ENCODE measurements at regions not wholly inside any gene's neighbourhood (a gene's known extent, or its start where the extent isn't known, plus 50 kb on each side); places are given as distances from the start of the nearest gene placed in this dataset.
"Not testable (repeated sequence)": the region's sequence is repeated elsewhere in the genome, so short reads cannot be mapped to it uniquely, and the experiment has no call there.

DNA sequence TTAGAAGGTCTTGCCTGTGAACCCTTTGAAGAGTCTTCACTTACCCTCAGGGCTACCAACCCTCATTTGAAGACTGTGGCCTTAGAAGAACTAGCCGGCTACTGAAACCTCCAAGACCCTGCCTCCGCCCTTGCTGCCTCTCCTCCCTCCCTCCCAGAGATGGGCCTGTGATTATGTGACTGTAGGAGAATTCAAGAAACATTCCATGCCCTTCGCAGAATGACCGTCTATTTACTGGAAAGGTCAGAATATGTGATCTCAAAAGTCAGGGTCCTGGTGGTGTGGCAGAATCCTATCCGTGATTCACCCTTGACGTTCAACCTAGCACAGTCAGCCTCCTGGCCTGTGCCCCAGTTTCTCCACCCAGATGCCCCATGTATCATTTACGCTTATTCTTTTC is 109.6 kb downstream of the CTNND1 start:
- DNase-seq, result no peak

DNA sequence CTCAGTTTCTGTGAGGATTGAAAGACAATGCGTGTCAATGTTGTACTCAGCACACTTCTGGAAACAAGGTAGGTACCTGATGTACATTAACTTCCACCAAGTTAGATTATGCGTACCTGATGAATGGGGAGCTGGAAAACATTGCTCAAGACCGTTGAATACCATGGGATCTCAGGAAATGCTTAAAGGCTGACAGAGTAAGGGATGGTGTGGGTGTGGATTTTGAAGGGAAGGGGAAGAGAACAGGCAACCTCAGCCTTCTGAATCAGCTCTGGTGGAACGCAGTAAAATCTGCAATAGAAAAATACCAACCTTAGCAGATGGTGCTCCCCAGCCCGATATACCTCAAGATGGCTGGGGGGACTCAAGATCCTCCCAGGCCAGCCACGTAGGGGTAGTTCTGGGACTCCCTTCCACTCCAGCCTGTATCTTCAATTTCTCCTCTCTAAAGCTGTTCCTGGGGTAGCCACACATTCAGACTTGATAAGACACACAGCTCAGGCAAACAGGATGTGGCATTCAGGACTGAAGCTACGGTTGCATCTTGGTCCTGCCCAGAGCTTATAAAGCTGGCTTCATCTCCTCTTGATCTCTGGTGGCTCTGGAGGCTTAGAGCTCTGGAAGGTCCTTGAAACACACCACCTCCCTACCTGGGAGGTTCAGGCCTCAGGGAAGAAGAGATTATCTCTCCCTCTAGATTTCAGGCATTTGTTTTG is 111.8 kb downstream of the CTNND1 start:
- DNase-seq, result no peak

DNA sequence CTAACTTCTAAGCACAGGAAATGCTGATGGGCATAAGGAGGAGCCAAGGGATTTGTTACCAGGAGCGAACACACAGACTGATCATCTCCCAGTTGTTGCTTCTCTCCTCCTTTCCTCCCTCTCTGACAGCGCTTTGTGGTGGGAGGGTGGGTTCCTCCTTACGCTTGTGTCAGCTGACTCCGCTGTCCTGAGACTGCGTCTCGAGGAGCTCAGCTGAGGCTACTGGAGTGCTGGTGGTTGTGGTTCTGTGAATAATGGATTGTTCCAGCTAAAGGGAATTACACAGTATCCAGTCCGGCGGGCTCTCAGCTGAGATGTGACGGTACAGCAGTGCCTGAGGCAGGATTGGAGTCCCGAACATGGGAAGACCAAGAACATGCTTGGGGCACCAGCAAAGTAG is 113.4 kb downstream of the CTNND1 start:
- DNase-seq, result no peak

GRCh38 chr11:57881647-57882046 is 120.0 kb downstream of the CTNND1 start:
- no peak for DNase-seq

- no peak for DNase-seq
Measured at GRCh38 chr11:57883630-57884029, 122.0 kb downstream of the CTNND1 start.

- no peak for DNase-seq
Measured at GRCh38 chr11:57885298-57886050, 123.9 kb downstream of the CTNND1 start.

- DNase-seq, result no peak
Measured at GRCh38 chr11:57888386-57888785, 126.8 kb downstream of the CTNND1 start.

- DNase-seq, result no peak
Measured at GRCh38 chr11:57890521-57890920, 128.9 kb downstream of the CTNND1 start.

- not testable (repeated sequence) for DNase-seq
Measured at GRCh38 chr11:57893200-57893599, 130.5 kb upstream of the OR9Q1 start.

- DNase-seq, result no peak
Measured at GRCh38 chr11:57896361-57897145, 127.1 kb upstream of the OR9Q1 start.

DNA sequence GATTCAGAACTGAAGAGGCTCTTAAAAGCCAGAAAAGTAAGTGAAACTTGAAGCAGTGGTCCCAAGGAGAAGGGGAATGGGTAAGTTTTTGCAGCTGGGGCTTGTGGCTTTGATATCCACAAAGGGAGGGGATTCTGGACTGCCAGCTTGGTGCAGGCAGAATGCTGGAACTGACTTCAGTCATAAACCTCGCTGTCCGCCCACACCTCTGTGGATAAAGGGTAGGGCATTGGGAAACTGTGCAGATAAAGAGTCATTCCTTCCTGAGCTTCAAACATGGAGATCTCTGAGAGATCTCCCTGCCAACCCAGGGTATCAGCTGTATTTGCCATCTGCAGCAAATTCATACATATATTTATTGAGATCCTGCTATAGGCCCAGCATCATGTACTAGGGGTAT is 124.3 kb upstream of the OR9Q1 start:
- no peak for DNase-seq

- DNase-seq, result no peak
Measured at GRCh38 chr11:57900320-57900719, 123.4 kb upstream of the OR9Q1 start.

GRCh38 chr11:57901278-57901677 is 122.4 kb upstream of the OR9Q1 start:
- DNase-seq, result no peak

DNA sequence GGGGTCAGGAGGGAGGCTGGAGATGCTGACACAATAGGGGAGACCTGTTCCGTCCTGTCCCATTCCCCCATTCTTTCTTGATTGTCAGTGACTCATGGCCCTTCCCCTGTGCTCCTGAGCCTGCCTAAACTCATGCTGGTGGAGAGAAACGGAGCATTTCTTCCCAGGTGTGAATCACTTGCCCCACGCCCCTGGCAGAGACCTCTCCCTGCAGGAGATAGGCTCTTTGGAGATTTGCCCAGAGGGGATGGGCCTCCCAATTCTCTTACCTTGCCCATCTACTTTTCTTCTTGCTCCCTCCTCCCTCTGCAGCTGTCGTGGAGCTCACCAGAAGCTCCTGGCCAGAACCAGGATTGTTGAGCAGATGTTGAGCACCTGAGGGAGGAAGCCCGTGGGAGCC is 121.9 kb upstream of the OR9Q1 start:
- DNase-seq, result no peak

GRCh38 chr11:57903011-57903410 is 120.7 kb upstream of the OR9Q1 start:
- DNase-seq, result no peak

GRCh38 chr11:57903441-57904123 is 120.1 kb upstream of the OR9Q1 start:
- peak; percentile 8 for DNase-seq

- DNase-seq, result no peak
Measured at GRCh38 chr11:57904376-57904775, 119.3 kb upstream of the OR9Q1 start.

DNA sequence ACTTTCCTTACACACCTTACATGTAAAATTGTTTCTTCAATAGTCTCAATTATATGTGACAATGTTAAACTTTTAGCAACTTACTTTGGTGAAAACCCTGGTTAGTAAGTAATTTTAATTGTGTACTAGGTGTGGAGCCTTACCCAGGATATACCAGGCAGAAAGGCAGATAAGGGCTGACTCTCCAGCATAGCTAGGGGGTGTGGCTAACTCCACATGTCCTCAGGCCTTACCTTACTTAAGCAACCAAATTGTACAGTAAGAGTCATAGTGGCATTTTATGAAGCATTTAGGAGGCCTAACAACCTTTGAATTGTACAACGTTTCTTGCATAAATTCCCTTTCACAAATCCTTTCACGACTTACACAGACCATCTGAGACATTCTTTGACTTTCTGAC is 118.2 kb upstream of the OR9Q1 start:
- DNase-seq, result no peak

DNA sequence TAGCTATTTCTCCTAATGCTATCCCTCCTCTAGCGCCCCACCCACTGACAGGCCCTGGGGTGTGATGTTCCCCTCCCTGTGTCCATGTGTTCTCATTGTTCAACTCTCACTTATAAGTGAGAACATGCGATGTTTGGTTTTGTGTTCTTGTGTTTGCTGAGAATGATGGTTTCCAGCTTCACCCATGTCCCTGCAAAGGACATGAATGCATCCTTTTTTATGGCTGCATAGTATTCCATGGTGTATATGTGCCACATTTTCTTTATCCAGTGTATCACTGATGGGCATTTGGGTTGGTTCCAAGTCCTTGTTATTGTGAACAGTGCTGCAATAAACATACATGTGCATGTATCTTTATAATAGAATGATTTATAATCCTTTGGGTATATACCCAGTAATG is 115.3 kb upstream of the OR9Q1 start:
- not testable (repeated sequence) for DNase-seq

GRCh38 chr11:57911522-57911921 is 112.2 kb upstream of the OR9Q1 start:
- DNase-seq, result not testable (repeated sequence)

GRCh38 chr11:57913715-57914704 is 109.7 kb upstream of the OR9Q1 start:
- DNase-seq, result no peak

DNA sequence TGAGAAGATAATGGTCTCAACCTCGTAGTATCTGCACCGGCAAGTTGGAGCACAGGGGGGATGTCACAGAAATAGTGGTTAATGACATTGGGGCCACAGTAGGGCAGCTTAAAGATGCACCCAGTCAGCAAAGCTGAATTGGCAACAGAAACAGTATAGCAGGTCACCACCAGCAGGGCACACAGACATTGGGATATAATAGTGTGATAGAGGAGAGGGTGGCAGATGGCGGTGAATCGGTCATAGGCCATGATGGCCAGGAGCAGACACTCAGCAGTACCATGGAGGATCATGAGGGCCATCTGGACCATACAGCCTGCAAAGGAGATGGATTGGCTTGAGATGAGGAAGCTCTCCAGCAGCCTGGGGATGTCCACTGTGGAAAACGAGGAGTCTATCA is 106.0 kb upstream of the OR9Q1 start:
- DNase-seq, result no peak
